ENCODE measurements at regions not wholly inside any gene's neighbourhood (a gene's known extent, or its start where the extent isn't known, plus 50 kb on each side); places are given as distances from the start of the nearest gene placed in this dataset.
"Not testable (repeated sequence)": the region's sequence is repeated elsewhere in the genome, so short reads cannot be mapped to it uniquely, and the experiment has no call there.

DNA sequence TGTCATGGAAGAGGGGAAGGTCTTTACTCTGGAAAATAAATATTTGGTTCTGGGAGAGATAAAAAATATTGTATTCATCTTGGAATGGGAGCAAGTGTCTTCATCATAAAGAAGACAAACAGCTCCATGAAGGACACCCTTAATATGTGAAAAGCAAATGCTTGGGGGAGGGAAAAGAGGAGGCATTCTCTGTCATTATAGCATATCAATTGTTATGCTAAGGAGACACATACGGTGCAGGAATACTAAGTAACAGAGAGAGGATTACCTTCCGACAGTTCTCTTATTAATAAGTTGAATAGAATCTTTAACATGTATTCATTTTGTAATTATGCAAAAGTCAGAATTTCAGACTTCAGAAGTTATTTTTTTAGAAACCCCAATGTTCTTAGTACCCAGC lies 634.4 kb downstream of the UTRN start:
- H3K9me3 ChIP-seq (ENCODE audit: control insufficient read depth, insufficient read depth, low read length) = peaks cover 9% of the 10 kb centered on the region; the same call in 1 of the 2 replicates
- H3K9ac ChIP-seq (ENCODE audit: low read depth, low read length) = no peak overlapping the region
- no peak overlapping the region; the same call in 1 of the 2 replicates for H3K4me3 ChIP-seq (ENCODE audit: low read depth, low read length)
- no peaks in the 10 kb centered on the region for H3K36me3 ChIP-seq (ENCODE audit: control insufficient read depth, insufficient read depth, low read length)
- H3K4me1 ChIP-seq (ENCODE audit: control insufficient read depth, insufficient read depth, low read length) = peaks cover 19% of the 10 kb centered on the region
- H3K27me3 ChIP-seq (ENCODE audit: control insufficient read depth, insufficient read depth, low read length) = no peaks in the 10 kb centered on the region
- peak overlapping the region; percentile 43 for H3K27ac ChIP-seq (ENCODE audit: low read depth, low read length)

DNA sequence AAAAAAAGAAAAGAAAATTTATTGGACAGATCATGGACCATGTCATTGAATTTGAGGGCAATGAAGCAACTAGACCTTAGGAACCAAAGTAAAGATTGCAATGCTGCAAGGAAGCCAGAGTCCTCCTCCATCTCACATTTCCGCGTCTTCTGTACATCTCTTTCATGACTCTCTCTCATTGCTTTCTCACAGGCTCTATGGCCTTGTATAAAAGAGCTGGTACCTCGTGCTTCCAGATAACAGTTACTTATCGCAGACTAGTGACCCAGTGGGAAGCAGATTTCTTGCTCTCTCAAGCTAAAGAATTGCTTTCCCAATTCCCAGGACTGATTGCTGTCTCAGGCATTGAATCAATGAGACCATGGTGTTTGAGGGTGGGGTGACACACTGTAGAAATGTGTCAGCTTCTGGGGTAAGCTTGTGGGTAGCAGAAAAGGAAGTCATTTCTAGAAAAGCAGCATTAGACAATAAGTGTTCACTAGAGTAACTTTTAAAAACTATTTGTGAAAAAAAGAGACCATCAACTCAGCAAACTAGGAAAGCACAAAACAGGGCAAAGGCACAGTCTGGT lies 635.3 kb downstream of the UTRN start:
- no peaks in the 10 kb centered on the region for H3K27me3 ChIP-seq (ENCODE audit: control insufficient read depth, insufficient read depth, low read length)
- H3K4me3 ChIP-seq (ENCODE audit: low read depth, low read length) = no peak overlapping the region
- H3K9me3 ChIP-seq (ENCODE audit: control insufficient read depth, insufficient read depth, low read length) = peaks cover 9% of the 10 kb centered on the region; the same call in 1 of the 2 replicates
- no peaks in the 10 kb centered on the region for H3K36me3 ChIP-seq (ENCODE audit: control insufficient read depth, insufficient read depth, low read length)
- H3K4me1 ChIP-seq (ENCODE audit: control insufficient read depth, insufficient read depth, low read length) = peaks cover 19% of the 10 kb centered on the region
- H3K9ac ChIP-seq (ENCODE audit: low read depth, low read length) = no peak overlapping the region
- H3K27ac ChIP-seq (ENCODE audit: low read depth, low read length) = no peak overlapping the region

DNA sequence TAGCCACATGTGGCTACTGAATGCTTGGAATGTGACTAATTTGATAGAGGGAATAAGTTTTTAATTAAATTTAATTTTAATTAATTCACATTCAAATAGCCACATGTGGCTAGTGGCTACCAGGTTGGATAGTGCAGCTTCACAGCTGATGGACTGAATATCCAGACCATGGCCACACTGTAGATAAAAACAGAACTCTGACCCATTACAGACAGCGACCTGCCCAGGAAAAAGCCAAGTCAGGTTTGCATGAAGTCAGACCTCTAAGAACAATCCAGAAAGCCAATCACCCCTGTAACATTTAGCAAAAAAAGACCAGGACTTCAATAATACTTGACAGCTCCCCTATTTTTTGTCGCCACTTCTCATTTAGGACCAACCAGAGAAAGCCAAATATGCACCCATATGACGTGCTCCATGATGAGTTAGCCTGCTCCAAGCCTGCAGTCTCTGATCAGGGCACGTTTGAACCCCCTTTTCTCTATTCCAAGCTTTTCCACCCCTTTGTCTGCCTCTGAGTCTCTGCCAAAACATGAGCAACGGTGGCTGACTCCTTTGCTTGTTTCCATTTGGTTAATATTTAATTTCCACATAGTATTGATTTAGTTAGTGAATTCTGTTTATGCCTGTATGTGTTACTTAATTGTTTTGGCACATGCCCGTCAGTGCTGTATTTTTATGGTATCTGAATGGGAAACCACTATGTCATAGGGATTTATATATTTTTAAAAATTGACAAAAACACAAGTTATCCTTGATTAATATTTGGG lies 636.3 kb downstream of the UTRN start:
- H3K9ac ChIP-seq (ENCODE audit: low read depth, low read length) = no peak overlapping the region

DNA sequence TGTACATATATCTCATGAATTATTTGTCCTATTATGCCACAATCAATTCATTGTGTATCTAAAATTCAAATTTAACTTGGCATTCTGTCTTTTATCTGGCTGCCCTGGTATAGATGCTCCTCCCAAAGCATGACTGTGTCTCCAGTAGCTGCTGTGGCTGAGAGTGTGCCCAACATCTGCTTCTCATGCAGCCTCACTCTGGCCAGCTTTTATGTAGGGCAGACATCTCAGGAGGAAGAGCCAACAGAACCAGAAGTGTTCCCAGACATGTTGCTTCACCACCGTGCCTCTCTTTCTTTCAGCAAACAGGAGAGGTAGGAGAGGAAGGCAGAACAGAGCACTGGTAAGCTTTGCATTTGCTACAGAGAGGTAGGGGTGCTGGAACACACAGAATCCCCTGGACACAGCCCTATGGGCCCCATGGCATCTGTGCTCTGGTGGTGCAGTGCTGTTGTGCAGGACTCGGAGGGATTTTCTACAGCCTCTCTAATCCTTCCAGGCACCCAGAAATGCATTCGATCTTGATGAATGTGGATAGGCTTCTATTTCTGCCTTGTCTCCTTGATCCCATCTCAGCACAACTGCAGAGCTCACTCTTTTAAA lies 637.1 kb downstream of the UTRN start:
- Histone ChIP-seq H3K4me1 (ENCODE audit: control insufficient read depth, insufficient read depth, low read length) (peaks cover 19% of the 10 kb centered on the region), H3K27ac (ENCODE audit: low read depth, low read length) (no peak overlapping the region), H3K4me3 (ENCODE audit: low read depth, low read length) (no peak overlapping the region), H3K36me3 (ENCODE audit: control insufficient read depth, insufficient read depth, low read length) (no peaks in the 10 kb centered on the region), H3K9ac (ENCODE audit: low read depth, low read length) (no peak overlapping the region), H3K27me3 (ENCODE audit: control insufficient read depth, insufficient read depth, low read length) (no peaks in the 10 kb centered on the region), H3K9me3 (ENCODE audit: control insufficient read depth, insufficient read depth, low read length) (peaks cover 9% of the 10 kb centered on the region; the same call in 1 of the 2 replicates)

More for the DNA sequence above, 636.3 kb downstream of the UTRN start:
- Histone ChIP-seq H3K4me1 (ENCODE audit: control insufficient read depth, insufficient read depth, low read length) (peaks cover 19% of the 10 kb centered on the region), H3K27me3 (ENCODE audit: control insufficient read depth, insufficient read depth, low read length) (no peaks in the 10 kb centered on the region), H3K9me3 (ENCODE audit: control insufficient read depth, insufficient read depth, low read length) (peaks cover 9% of the 10 kb centered on the region; the same call in 1 of the 2 replicates), H3K36me3 (ENCODE audit: control insufficient read depth, insufficient read depth, low read length) (no peaks in the 10 kb centered on the region), H3K4me3 (ENCODE audit: low read depth, low read length) (no peak overlapping the region), H3K27ac (ENCODE audit: low read depth, low read length) (no peak overlapping the region)

DNA sequence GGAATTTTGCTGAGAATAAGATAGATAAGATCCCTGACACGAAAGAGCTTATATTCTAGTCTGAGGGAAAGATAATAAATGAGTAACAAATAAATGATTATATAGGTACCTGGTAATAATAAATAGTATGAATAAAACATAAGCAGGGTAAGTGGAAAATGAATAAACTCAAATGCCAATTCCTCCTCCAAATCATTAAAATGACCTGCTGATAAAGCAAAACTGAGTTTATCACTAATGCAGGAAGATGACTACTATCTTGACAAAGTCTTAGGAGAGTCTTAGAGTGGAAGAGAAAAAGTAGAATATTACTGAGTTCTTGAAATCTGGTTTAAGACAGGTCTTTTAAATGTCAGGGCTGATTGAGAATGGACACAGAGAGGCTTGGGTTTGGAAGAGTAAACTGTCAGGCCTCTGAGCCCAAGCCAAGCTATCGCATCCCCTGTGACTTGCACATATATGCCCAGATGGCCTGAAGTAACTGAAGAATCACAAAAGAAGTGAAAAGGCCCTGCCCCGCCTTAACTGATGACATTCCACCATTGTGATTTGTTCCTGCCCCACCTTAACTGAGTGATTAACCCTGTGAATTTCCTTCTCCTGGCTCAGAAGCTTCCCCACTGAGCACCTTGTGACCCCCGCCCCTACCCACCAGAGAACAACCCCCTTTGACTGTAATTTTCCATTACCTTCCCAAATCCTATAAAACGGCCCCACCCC lies 637.8 kb downstream of the UTRN start:
- H3K9ac ChIP-seq (ENCODE audit: low read depth, low read length); H3K36me3 ChIP-seq (ENCODE audit: control insufficient read depth, insufficient read depth, low read length); H3K27me3 ChIP-seq (ENCODE audit: control insufficient read depth, insufficient read depth, low read length); H3K27ac ChIP-seq (ENCODE audit: low read depth, low read length); H3K4me3 ChIP-seq (ENCODE audit: low read depth, low read length); H3K9me3 ChIP-seq (ENCODE audit: control insufficient read depth, insufficient read depth, low read length): not testable (repeated sequence)
- peaks cover 19% of the 10 kb centered on the region for H3K4me1 ChIP-seq (ENCODE audit: control insufficient read depth, insufficient read depth, low read length)

DNA sequence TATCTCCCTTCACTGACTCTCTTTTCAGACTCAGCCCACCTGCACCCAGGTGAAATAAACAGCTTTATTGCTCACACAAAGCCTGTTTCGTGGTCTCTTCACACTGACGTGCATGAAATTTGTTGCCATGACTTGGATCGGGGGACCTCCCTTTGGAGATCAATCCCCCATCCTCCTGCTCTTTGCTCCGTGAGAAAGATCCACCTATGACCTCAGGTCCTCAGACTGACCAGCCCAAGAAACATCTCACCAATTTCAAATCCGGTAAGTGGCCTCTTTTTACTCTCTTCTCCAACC lies 638.3 kb downstream of the UTRN start:
- not testable (repeated sequence) for H3K4me3 ChIP-seq (ENCODE audit: low read depth, low read length); H3K9me3 ChIP-seq (ENCODE audit: control insufficient read depth, insufficient read depth, low read length); H3K27ac ChIP-seq (ENCODE audit: low read depth, low read length); H3K9ac ChIP-seq (ENCODE audit: low read depth, low read length); H3K36me3 ChIP-seq (ENCODE audit: control insufficient read depth, insufficient read depth, low read length); H3K27me3 ChIP-seq (ENCODE audit: control insufficient read depth, insufficient read depth, low read length)
- peaks cover 19% of the 10 kb centered on the region for H3K4me1 ChIP-seq (ENCODE audit: control insufficient read depth, insufficient read depth, low read length)

DNA sequence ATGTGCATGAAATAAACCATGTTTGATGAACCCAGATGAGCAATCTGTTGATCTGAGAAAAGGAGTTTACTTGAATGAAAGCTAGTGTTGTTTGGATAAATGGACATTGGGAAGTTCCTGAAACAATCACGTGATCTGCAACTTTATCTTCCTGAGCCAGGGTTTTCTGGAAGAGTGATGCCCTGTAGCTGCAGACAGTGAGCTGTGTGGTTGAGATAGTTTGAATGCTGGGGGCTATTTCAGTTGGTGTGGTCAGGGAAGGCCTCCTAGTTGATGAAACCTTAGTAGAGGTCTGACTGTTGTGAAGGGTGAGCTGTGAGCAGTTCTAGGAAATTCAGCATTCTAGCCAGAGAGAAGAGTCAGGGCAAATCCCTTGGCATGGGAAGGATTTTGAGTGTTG lies 643.7 kb downstream of the UTRN start:
- H3K9me3 ChIP-seq (ENCODE audit: control insufficient read depth, insufficient read depth, low read length) = no peaks in the 10 kb centered on the region
- H3K4me1 ChIP-seq (ENCODE audit: control insufficient read depth, insufficient read depth, low read length) = no peaks in the 10 kb centered on the region; the same call in 1 of the 2 replicates
- H3K9ac ChIP-seq (ENCODE audit: low read depth, low read length) = no peak overlapping the region
- no peak overlapping the region for H3K27ac ChIP-seq (ENCODE audit: low read depth, low read length)
- H3K27me3 ChIP-seq (ENCODE audit: control insufficient read depth, insufficient read depth, low read length) = no peaks in the 10 kb centered on the region
- no peak overlapping the region for H3K4me3 ChIP-seq (ENCODE audit: low read depth, low read length)
- H3K36me3 ChIP-seq (ENCODE audit: control insufficient read depth, insufficient read depth, low read length) = no peaks in the 10 kb centered on the region

DNA sequence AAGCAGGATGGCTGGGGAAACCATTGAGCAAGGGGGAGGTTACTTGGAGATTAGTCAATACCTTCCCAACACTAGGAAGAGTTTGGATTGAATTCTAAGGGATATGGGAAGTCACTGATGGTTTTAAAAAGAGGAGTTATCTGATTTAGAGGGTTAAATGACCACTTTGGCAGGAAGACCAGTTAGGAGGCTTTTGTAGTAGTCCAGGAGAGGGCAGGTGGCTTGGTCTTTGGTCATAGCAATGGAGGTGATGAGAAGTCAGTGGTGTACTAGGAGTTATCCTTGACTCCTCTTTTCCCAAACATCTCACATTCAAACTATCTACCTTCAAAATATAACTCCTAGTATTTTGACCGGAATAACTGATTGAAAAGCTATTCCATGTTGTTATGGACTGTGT lies 644.1 kb downstream of the UTRN start:
- H3K9me3 ChIP-seq (ENCODE audit: control insufficient read depth, insufficient read depth, low read length) = no peaks in the 10 kb centered on the region

DNA sequence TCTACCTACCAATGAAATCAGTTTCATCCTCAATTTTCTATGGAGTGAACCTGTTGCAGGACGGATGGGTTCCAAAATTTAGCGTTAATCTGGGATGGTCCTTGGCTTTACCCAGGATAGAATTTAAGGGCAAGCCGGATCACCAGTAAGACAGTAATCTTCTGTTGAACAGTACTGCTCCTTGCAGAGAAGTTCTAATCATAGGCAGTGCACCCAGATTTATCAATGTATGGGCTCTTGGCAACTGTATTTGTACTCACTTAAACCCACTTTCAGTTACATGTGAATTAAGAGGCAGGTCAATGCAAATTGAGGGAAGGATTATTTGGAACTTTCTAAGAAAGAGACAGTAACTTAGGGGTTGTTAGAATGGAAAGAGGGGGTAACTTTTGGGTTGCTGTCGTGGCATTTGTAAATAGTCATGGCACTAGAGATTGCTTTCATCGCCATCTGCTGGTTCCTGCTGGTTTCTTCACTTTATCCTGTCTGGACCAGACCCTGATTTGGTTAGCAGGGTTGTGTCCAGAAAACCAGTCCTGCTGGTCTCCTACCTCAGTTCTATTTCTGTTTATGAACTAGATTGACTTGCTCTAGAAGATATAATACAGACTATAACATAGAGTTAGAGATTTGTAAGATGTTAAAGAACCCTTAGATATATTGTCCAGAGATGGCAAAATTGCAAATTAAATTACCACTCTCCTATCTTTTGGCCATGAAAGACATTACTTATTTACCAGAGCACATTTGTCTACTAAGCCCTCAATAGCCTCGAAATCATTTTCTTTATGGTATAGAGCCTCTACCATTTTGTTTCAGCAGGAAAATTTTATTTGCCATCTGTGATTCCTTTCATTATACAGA lies 646.3 kb downstream of the UTRN start:
- no peak overlapping the region for H3K9ac ChIP-seq (ENCODE audit: low read depth, low read length)
- no peaks in the 10 kb centered on the region for H3K9me3 ChIP-seq (ENCODE audit: control insufficient read depth, insufficient read depth, low read length)
- H3K36me3 ChIP-seq (ENCODE audit: control insufficient read depth, insufficient read depth, low read length) = no peaks in the 10 kb centered on the region
- no peaks in the 10 kb centered on the region; the same call in 1 of the 2 replicates for H3K4me1 ChIP-seq (ENCODE audit: control insufficient read depth, insufficient read depth, low read length)
- no peaks in the 10 kb centered on the region for H3K27me3 ChIP-seq (ENCODE audit: control insufficient read depth, insufficient read depth, low read length)
- no peak overlapping the region for H3K27ac ChIP-seq (ENCODE audit: low read depth, low read length)
- H3K4me3 ChIP-seq (ENCODE audit: low read depth, low read length) = no peak overlapping the region

More for the DNA sequence above, 644.1 kb downstream of the UTRN start:
- Histone ChIP-seq H3K4me1 (ENCODE audit: control insufficient read depth, insufficient read depth, low read length) (no peaks in the 10 kb centered on the region; the same call in 1 of the 2 replicates), H3K36me3 (ENCODE audit: control insufficient read depth, insufficient read depth, low read length) (no peaks in the 10 kb centered on the region), H3K27ac (ENCODE audit: low read depth, low read length) (no peak overlapping the region), H3K4me3 (ENCODE audit: low read depth, low read length) (no peak overlapping the region), H3K27me3 (ENCODE audit: control insufficient read depth, insufficient read depth, low read length) (no peaks in the 10 kb centered on the region), H3K9ac (ENCODE audit: low read depth, low read length) (no peak overlapping the region)

DNA sequence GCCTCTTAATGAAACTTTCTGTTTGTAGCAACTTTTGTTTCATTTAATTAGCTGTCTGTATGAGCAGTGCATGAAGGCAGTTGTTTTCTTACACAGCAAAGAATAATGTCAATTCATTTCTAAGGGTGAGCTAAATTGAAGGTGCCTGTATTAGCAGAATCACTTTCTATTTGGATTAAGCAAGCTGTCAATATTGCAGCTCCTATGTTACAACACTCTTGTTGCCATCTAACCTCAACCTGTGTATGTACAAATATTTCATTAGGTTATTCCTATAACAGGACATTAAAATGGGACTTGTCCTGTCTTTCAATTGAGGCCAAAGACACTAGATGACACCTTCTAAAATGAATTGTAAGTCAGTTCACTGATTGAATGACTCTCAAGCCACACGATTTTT lies 647.5 kb downstream of the UTRN start:
- H3K4me3 ChIP-seq (ENCODE audit: low read depth, low read length) = no peak overlapping the region
- H3K4me1 ChIP-seq (ENCODE audit: control insufficient read depth, insufficient read depth, low read length) = no peaks in the 10 kb centered on the region; the same call in 1 of the 2 replicates
- no peaks in the 10 kb centered on the region for H3K36me3 ChIP-seq (ENCODE audit: control insufficient read depth, insufficient read depth, low read length)
- H3K9ac ChIP-seq (ENCODE audit: low read depth, low read length) = no peak overlapping the region
- no peaks in the 10 kb centered on the region for H3K9me3 ChIP-seq (ENCODE audit: control insufficient read depth, insufficient read depth, low read length)
- no peak overlapping the region for H3K27ac ChIP-seq (ENCODE audit: low read depth, low read length)
- no peaks in the 10 kb centered on the region for H3K27me3 ChIP-seq (ENCODE audit: control insufficient read depth, insufficient read depth, low read length)

Measured in HUES48 (cell line).